Keratinocyte (primary cell): ENCODE measurements at regions not wholly inside any gene's neighbourhood (a gene's known extent, or its start where the extent isn't known, plus 50 kb on each side); places are given as distances from the start of the nearest gene placed in this dataset.
A peak's percentile ranks its signal among the peaks of the same experiment; 100 is the strongest.

Source experiments
- DNase-seq: peaks from one replicate; pipeline ENCODE4 v3.0.0-alpha.2; 2011; ENCODE audit warnings: low read depth, missing footprints, low spot score
- FAIRE-seq: peaks from 2 replicates; lab custom pipeline; 2011; peaks lifted over from hg19 to GRCh38; lab: Jason Lieb, UNC
- H2AFZ ChIP-seq: 2 replicates; pipeline ENCODE4 v1.6.0; 2012; ENCODE audit warnings: low read length, control low read depth, inconsistent platforms; ENCODE audit not compliant: control insufficient read depth
- H3K27ac ChIP-seq: 2 replicates; pipeline ENCODE4 v1.5.1; 2011; ENCODE audit warnings: low read length; ENCODE audit not compliant: control insufficient read depth, insufficient read depth
- H3K27me3 ChIP-seq: 3 replicates; pipeline ENCODE4 v1.6.0; 2011; ENCODE audit warnings: low read length; ENCODE audit not compliant: control insufficient read depth, insufficient read depth; ENCODE audit errors: extremely low read depth
- H3K36me3 ChIP-seq, 2 experiments: 2 replicates in 1 of 2; 3 replicates in 1 of 2; pipeline ENCODE4 v1.5.1; 2011; ENCODE audit warnings: low read length in 2 of 2, mild to moderate bottlenecking in 1 of 2; ENCODE audit not compliant: control insufficient read depth in 2 of 2, insufficient read depth in 2 of 2; ENCODE audit errors: extremely low read depth in 1 of 2
- H3K4me1 ChIP-seq: 3 replicates; pipeline ENCODE4 v1.5.1; 2011; ENCODE audit warnings: low read length; ENCODE audit not compliant: control insufficient read depth, insufficient read depth; ENCODE audit errors: extremely low read depth
- H3K4me2 ChIP-seq: 3 replicates; pipeline ENCODE4 v1.6.0; 2011; ENCODE audit warnings: low read depth, low read length; ENCODE audit not compliant: control insufficient read depth, insufficient read depth; ENCODE audit errors: extremely low read depth
- H3K4me3 ChIP-seq, 3 experiments: fragments of 200-600 bp in 1 of 3; sonication (generic) in 1 of 3; 2 replicates in 2 of 3; 3 replicates in 1 of 3; pipeline ENCODE4 v1.5.1; 2011 to 2016; ENCODE audit warnings: low read length in 3 of 3, mild to moderate bottlenecking in 3 of 3, control low read depth in 2 of 3, inconsistent platforms in 1 of 3, low read depth in 1 of 3, mixed read lengths in 1 of 3, mixed run types in 1 of 3, moderate library complexity in 1 of 3; ENCODE audit not compliant: control insufficient read depth in 2 of 3, insufficient read depth in 2 of 3; ENCODE audit errors: extremely low read depth in 1 of 3
- H3K79me2 ChIP-seq: 2 replicates; pipeline ENCODE4 v1.6.0; 2012; ENCODE audit warnings: low read length; ENCODE audit not compliant: control insufficient read depth, insufficient read depth
- H3K9ac ChIP-seq: 3 replicates; pipeline ENCODE4 v1.6.0; 2011; ENCODE audit warnings: low read length; ENCODE audit not compliant: control insufficient read depth, insufficient read depth; ENCODE audit errors: extremely low read depth
- H3K9me1 ChIP-seq: 3 replicates; pipeline ENCODE4 v1.6.0; 2011; ENCODE audit warnings: low read length; ENCODE audit not compliant: control insufficient read depth, insufficient read depth; ENCODE audit errors: extremely low read depth
- H3K9me3 ChIP-seq: 2 replicates; pipeline ENCODE4 v1.5.1; 2012; ENCODE audit warnings: low read depth, low read length; ENCODE audit not compliant: control insufficient read depth
- H4K20me1 ChIP-seq: 3 replicates; pipeline ENCODE4 v1.6.0; 2011; ENCODE audit warnings: low read length; ENCODE audit not compliant: control insufficient read depth, insufficient read depth; ENCODE audit errors: extremely low read depth
- EZH2 ChIP-seq: IDR thresholded peaks from one replicate; pipeline ENCODE4 v1.6.1; 2012; ENCODE audit warnings: inconsistent platforms, mild to moderate bottlenecking, low read length, moderate library complexity
- dilution Hi-C: fragments of 300-500 bp; cut with MboI; formaldehyde crosslinking; loops from one replicate; pipeline ENCODE4 v1.7.0; 2020; ENCODE audit warnings: low sequenced_read_pairs; ENCODE audit not compliant: extremely low pct_ligation_motif_present
- TF ChIP-seq, protein P1 (sequence below), 3 experiments: IDR thresholded peaks in 1 of 3; conservative IDR thresholded peaks in 1 of 3; optimal IDR thresholded peaks in 1 of 3; 2 replicates in 2 of 3; 3 replicates in 1 of 3; pipeline versions ENCODE3 to v1.5.1; 2011; ENCODE audit warnings: low read length in 3 of 3, mild to moderate bottlenecking in 3 of 3, moderate library complexity in 2 of 3, control low read depth in 1 of 3, inconsistent platforms in 1 of 3; ENCODE audit not compliant: insufficient read depth in 2 of 3; ENCODE audit errors: extremely low read depth in 1 of 3

DNA sequence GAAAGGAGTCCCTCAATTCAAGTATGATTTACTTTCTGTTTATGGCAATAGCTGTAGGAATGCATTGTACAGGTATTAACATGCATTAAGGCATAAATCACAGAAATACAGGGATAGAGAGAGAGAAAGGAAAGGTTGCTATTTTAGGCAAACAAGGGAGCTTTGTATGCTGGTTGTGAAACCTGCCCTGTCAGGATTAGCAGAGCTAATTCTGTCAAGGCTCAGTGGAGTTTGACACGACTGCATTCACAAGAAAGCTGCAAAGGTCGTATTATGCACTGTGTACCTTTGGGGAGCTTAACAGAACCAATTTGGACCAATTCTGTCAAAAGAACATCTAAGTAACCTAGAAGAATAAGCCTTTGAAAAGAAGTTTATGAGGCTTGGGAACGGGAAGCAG is 239.3 kb downstream of the GRIA2 start:
- peak; percentile 0 for DNase-seq
- H2AFZ ChIP-seq: peak overlapping the region; percentile 86
- no peaks in the 10 kb centered on the region for H3K4me1 ChIP-seq
- H3K9ac ChIP-seq: no peak overlapping the region
- dilution Hi-C loops: no loop called here
- peak; percentile 92 for FAIRE-seq
- no peaks in the 10 kb centered on the region for H3K36me3 ChIP-seq
- H3K4me3 ChIP-seq: peak overlapping the region in 2 of 3 experiments; percentile 26 to 51
- no peaks in the 10 kb centered on the region for H4K20me1 ChIP-seq
- no peak for TF ChIP-seq EZH2
- TF ChIP-seq, protein P1, sequence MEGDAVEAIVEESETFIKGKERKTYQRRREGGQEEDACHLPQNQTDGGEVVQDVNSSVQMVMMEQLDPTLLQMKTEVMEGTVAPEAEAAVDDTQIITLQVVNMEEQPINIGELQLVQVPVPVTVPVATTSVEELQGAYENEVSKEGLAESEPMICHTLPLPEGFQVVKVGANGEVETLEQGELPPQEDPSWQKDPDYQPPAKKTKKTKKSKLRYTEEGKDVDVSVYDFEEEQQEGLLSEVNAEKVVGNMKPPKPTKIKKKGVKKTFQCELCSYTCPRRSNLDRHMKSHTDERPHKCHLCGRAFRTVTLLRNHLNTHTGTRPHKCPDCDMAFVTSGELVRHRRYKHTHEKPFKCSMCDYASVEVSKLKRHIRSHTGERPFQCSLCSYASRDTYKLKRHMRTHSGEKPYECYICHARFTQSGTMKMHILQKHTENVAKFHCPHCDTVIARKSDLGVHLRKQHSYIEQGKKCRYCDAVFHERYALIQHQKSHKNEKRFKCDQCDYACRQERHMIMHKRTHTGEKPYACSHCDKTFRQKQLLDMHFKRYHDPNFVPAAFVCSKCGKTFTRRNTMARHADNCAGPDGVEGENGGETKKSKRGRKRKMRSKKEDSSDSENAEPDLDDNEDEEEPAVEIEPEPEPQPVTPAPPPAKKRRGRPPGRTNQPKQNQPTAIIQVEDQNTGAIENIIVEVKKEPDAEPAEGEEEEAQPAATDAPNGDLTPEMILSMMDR (optimal IDR thresholded peaks at IDR 0.05 in 1 of 3, IDR thresholded peaks at IDR 0.05 in 1 of 3, conservative IDR thresholded peaks at IDR 0.05 in 1 of 3; ENCODE audit: extremely low read depth in 1 of 3, insufficient read depth in 2 of 3, low read length in 3 of 3): no peak
- H3K27ac ChIP-seq: peak overlapping the region; percentile 43
- H3K9me3 ChIP-seq: no peaks in the 10 kb centered on the region
- no peaks in the 10 kb centered on the region for H3K9me1 ChIP-seq
- no peaks in the 10 kb centered on the region for H3K27me3 ChIP-seq
- peak overlapping the region; percentile 56 for H3K4me2 ChIP-seq
- H3K79me2 ChIP-seq: no peaks in the 10 kb centered on the region

DNA sequence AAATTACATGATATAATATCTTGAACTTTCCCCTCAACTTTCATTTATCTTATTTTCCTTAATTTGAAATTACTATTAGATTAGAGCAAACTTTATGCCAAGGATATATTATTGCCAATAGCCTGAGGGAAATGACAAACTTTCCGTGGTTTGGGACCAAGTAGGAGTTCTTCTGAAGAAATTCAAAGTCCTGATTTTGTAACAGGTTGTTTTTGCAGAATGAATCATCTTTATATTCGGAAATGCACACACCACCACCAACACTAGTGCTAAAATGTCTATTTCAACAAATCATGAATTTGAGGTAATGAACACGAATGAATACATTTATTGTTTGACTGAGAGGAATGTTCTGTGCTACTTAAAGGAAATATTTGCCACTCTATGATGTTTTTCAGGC is 226.7 kb downstream of the GRIA2 start:
- Histone ChIP-seq H3K4me3 (no peak overlapping the region), H3K9me3 (no peaks in the 10 kb centered on the region), H3K9ac (no peak overlapping the region), H4K20me1 (no peaks in the 10 kb centered on the region), H2AFZ (no peak overlapping the region), H3K4me2 (no peak overlapping the region), H3K27ac (no peak overlapping the region), H3K79me2 (no peaks in the 10 kb centered on the region), H3K27me3 (no peaks in the 10 kb centered on the region), H3K4me1 (no peaks in the 10 kb centered on the region), H3K9me1 (no peaks in the 10 kb centered on the region), H3K36me3 (no peaks in the 10 kb centered on the region)
- FAIRE-seq: no peak
- no peak for DNase-seq
- TF ChIP-seq, protein P1 (optimal IDR thresholded peaks at IDR 0.05 in 1 of 3, IDR thresholded peaks at IDR 0.05 in 1 of 3, conservative IDR thresholded peaks at IDR 0.05 in 1 of 3; ENCODE audit: extremely low read depth in 1 of 3, insufficient read depth in 2 of 3, low read length in 3 of 3): no peak
- no peak for TF ChIP-seq EZH2
- dilution Hi-C loops: no loop called here
